ENCODE measurements at regions not wholly inside any gene's neighbourhood (a gene's known extent, or its start where the extent isn't known, plus 50 kb on each side); places are given as distances from the start of the nearest gene placed in this dataset.

DNA sequence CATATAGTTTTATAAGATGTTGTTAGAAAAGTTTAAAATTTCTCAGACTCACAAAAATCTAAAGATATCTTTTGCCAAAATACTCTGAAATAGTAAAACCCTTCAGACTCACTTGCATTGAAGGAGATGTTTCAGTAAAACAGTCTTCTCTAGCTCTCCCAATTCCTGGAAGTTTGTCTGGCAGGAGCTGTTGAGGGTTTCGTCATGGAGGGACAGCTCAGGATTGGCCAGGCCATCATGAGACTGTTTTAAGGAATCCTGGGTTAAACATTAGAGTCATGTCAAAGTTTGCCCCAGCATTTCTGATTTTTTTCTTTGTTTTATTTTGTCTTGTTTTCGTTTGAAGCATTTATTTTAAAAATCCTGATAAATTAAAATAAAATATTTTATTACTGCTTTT, 293.8 kb upstream of the PBX1 start:
- WGBS, 2 donors = 42 to 54% methylated on average over 2 of the region's 2 CpGs
- Histone ChIP-seq H3K4me3 (no peak overlapping the region), H3K27me3 (no peaks in the 10 kb centered on the region), H3K27ac (no peak overlapping the region), H3K36me3 (ENCODE audit: low read depth, missing control alignments) (no peaks in the 10 kb centered on the region), H3K9me3 (no peaks in the 10 kb centered on the region), H3K4me1 (no peaks in the 10 kb centered on the region)
- TF ChIP-seq, protein P1, sequence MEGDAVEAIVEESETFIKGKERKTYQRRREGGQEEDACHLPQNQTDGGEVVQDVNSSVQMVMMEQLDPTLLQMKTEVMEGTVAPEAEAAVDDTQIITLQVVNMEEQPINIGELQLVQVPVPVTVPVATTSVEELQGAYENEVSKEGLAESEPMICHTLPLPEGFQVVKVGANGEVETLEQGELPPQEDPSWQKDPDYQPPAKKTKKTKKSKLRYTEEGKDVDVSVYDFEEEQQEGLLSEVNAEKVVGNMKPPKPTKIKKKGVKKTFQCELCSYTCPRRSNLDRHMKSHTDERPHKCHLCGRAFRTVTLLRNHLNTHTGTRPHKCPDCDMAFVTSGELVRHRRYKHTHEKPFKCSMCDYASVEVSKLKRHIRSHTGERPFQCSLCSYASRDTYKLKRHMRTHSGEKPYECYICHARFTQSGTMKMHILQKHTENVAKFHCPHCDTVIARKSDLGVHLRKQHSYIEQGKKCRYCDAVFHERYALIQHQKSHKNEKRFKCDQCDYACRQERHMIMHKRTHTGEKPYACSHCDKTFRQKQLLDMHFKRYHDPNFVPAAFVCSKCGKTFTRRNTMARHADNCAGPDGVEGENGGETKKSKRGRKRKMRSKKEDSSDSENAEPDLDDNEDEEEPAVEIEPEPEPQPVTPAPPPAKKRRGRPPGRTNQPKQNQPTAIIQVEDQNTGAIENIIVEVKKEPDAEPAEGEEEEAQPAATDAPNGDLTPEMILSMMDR (IDR thresholded peaks at IDR 0.05) = no peak
- no peak for TF ChIP-seq POLR2A (IDR thresholded peaks at IDR 0.05)
- intact Hi-C loops (cut with DNase I; ENCODE audit: low total_unique reads) = no loop called here
- DNase-seq = no peak

DNA sequence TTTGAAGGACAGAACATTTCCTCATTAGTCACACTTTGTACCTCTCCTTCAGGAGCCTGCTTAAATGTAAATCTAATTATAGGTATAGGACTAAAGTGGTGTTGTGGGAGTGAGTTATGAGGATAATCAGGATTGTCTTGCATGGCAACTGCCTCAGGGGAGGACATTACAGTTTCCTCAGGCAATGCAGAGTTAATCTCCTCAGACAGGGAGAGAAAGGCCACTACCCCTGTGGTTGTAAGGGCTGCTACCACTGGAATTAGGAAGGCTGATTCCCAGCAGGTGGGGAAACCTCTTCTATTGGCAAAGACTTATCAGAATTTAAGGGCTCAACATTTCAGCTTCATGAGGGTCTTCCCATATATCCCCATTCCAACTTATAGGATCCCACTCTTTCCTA, 286.8 kb upstream of the PBX1 start:
- Histone ChIP-seq H3K4me3 (no peak overlapping the region), H3K4me1 (no peaks in the 10 kb centered on the region), H3K27ac (no peak overlapping the region), H3K9me3 (no peaks in the 10 kb centered on the region), H3K27me3 (no peaks in the 10 kb centered on the region), H3K36me3 (ENCODE audit: low read depth, missing control alignments) (no peaks in the 10 kb centered on the region)
- TF ChIP-seq, protein P1 (IDR thresholded peaks at IDR 0.05) = no peak
- TF ChIP-seq POLR2A (IDR thresholded peaks at IDR 0.05) = no peak
- DNase-seq = no peak
- intact Hi-C loops (cut with DNase I; ENCODE audit: low total_unique reads) = no loop called here

DNA sequence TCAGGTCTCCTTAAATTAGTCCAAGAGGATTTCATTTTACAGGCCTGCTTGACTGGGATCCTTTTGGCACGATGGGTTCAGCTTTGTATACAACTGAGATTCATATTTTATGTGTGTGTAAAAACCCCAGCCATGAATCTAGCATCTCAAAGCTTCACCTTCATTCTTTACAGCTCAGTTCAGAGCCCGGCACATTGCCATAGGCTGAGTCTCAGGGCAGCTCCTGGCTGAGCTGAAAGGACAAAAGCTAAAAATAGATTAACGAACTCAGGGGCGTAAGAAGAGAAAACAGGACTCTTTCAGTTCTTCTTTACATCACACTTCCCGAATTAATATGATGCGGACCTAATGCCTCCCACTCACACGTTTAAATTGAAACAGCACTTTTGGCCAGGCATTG, 262.8 kb upstream of the PBX1 start:
- DNase-seq = no peak
- no peaks in the 10 kb centered on the region for H3K9me3 ChIP-seq
- H3K27me3 ChIP-seq = no peaks in the 10 kb centered on the region
- no peaks in the 10 kb centered on the region for H3K36me3 ChIP-seq (ENCODE audit: low read depth, missing control alignments)
- TF ChIP-seq, protein P1 (IDR thresholded peaks at IDR 0.05) = no peak
- TF ChIP-seq POLR2A (IDR thresholded peaks at IDR 0.05) = no peak
- no peak overlapping the region for H3K27ac ChIP-seq
- no peaks in the 10 kb centered on the region for H3K4me1 ChIP-seq
- intact Hi-C loops (cut with DNase I; ENCODE audit: low total_unique reads) = no loop called here
- no peak overlapping the region for H3K4me3 ChIP-seq
- WGBS, 2 donors = 45 to 46% methylated on average over 7 of the region's 7 CpGs

DNA sequence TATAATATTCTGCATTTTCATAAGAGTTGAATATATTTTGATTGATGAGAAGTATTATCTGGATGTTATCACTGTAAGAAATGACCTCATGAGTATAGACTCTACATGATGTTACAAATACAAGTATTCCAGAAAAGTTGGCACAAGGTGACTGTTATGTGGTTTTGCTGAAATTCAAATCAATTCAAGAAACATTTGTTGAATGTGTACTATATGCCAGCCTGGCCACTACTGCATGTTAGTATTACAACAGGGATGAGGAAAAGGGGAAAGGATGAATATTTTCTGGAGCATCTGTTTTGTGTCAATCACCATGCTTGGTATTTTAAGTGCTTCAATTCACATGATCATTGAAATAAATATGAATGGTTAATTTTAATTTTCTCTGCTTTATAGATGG, 250.9 kb upstream of the PBX1 start:
- intact Hi-C loops (cut with DNase I; ENCODE audit: low total_unique reads) = no loop called here
- no peak for DNase-seq
- Histone ChIP-seq H3K36me3 (ENCODE audit: low read depth, missing control alignments) (no peaks in the 10 kb centered on the region), H3K9me3 (no peaks in the 10 kb centered on the region), H3K4me3 (no peak overlapping the region), H3K4me1 (no peaks in the 10 kb centered on the region), H3K27me3 (no peaks in the 10 kb centered on the region), H3K27ac (no peak overlapping the region)
- TF ChIP-seq, protein P1 (IDR thresholded peaks at IDR 0.05) = no peak
- TF ChIP-seq POLR2A (IDR thresholded peaks at IDR 0.05) = no peak

DNA sequence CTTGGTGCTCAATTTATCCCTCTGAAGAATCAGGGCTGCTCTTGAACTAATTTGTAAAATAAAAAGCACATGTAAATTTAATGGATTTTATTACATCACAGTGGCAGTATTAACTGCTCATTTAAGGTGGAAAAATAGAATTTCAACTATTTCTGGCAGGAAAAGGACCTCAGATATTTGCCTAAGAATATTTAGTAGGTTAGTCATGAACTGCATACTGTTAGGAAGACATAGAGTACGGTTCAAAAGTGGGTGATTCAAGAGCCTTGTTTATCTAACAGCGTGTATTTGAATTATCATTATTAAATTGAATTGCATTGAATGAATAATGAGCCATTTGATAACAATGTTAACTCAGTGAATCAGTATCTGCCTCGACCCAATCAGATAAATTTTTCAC, 248.8 kb upstream of the PBX1 start:
- TF ChIP-seq POLR2A (IDR thresholded peaks at IDR 0.05) = no peak
- TF ChIP-seq, protein P1 (IDR thresholded peaks at IDR 0.05) = no peak
- H3K27me3 ChIP-seq = no peaks in the 10 kb centered on the region
- no peak overlapping the region for H3K27ac ChIP-seq
- intact Hi-C loops (cut with DNase I; ENCODE audit: low total_unique reads) = no loop called here
- no peak overlapping the region for H3K4me3 ChIP-seq
- WGBS, 2 donors = 66 to 82% methylated on average over 3 of the region's 3 CpGs
- no peak for DNase-seq
- H3K9me3 ChIP-seq = no peaks in the 10 kb centered on the region
- H3K4me1 ChIP-seq = no peaks in the 10 kb centered on the region
- H3K36me3 ChIP-seq (ENCODE audit: low read depth, missing control alignments) = no peaks in the 10 kb centered on the region

Data from testis (tissue), 2 donors.